Adrenal gland (tissue), 9 donors: ENCODE measurements at regions not wholly inside any gene's neighbourhood (a gene's known extent, or its start where the extent isn't known, plus 50 kb on each side); places are given as distances from the start of the nearest gene placed in this dataset.

Experiments
- DNase-seq, 7 donors: peaks; one replicate each; pipeline ENCODE4 v3.0.0-alpha.2; 2019 to 2020
- H3K27ac ChIP-seq, 5 donors: fragments of 200-600 bp; sonication (generic) in 4 of 5; 1 replicate in 3 of 5; 2 replicates in 2 of 5; pipeline versions ENCODE4 v1.5.1 to v1.8.0; 2016 to 2020; ENCODE audit warnings: mild to moderate bottlenecking in 1 of 5
- H3K27me3 ChIP-seq: fragments of 200-600 bp; 2 replicates; pipeline ENCODE4 v1.8.0; 2021
- H3K36me3 ChIP-seq, 2 donors: fragments of 200-600 bp; replicated peaks in 1 of 2; 1 replicate in 1 of 2; 2 replicates in 1 of 2; pipeline versions ENCODE4 v1.5.1 to v1.8.0; 2018 to 2022
- H3K4me1 ChIP-seq, 2 donors: fragments of 200-600 bp; replicated peaks in 1 of 2; 1 replicate in 1 of 2; 2 replicates in 1 of 2; pipeline versions ENCODE4 v1.5.1 to v1.8.0; 2018 to 2021
- H3K4me3 ChIP-seq, 4 donors: fragments of 200-600 bp; sonication (generic) in 3 of 4; one replicate each; pipeline ENCODE4 v1.5.1; 2016 to 2018
- H3K9me3 ChIP-seq, 3 donors: fragments of 200-600 bp; sonication (generic) in 1 of 3; replicated peaks in 1 of 3; 1 replicate in 2 of 3; 2 replicates in 1 of 3; pipeline versions ENCODE4 v1.5.1 to v1.8.0; 2016 to 2021
- CTCF ChIP-seq, 6 experiments: fragments of 450-650 bp in 4 of 6; fragments of 200-600 bp in 2 of 6; sonication (generic) in 1 of 6; IDR thresholded peaks; 1 replicate in 5 of 6; 2 replicates in 1 of 6; pipeline versions ENCODE4 v1.5.1 to v1.8.0; 2016 to 2021; ENCODE audit warnings: antibody characterized with exemption in 6 of 6, mild to moderate bottlenecking in 2 of 6, moderate library complexity in 1 of 6
- POLR2A ChIP-seq, 2 donors: fragments of 450-650 bp; IDR thresholded peaks; one replicate each; pipeline ENCODE4 v1.6.1; 2017; ENCODE audit warnings: antibody characterized with exemption in 2 of 2, mild to moderate bottlenecking in 2 of 2, moderate library complexity in 1 of 2
- WGBS, 4 donors: extraction: QIAGEN DNeasy Blood & Tissue Kit in 2 of 4; methylation state at CpG; one replicate each; pipeline versions ENCODE4 v1.1.5 to v1.1.7; 2013 to 2017; 5-methylcytosine and 5-hydroxymethylcytosine counted together
- intact Hi-C, 2 donors: fragments of 100-400 bp; cut with DNase I; formaldehyde crosslinking; loops; one replicate each; pipeline versions ENCODE4 v1.14.1 to v1.15.0; 2022 to 2023
- donor health status: healthy with polysubstance abuse.
- donor health status: Bipolar disorder and iron deficiency.
- donor health status: DM: yes; HTN: yes; CAD: no.
- donor health status: DM: no; HTN: no; CAD: no.
- donor health status: DM: no; HTN: no; CAD: no.

GRCh38 chr17:77479372-77480198 is 338.8 kb downstream of the SEC14L1 start:
- H3K9me3 ChIP-seq = no peaks in the 10 kb centered on the region
- DNase-seq = no peak
- H3K4me3 ChIP-seq = no peak overlapping the region
- peaks cover 0 to 23% of the 10 kb centered on the region in 2 donors for H3K36me3 ChIP-seq
- H3K27me3 ChIP-seq = no peaks in the 10 kb centered on the region
- intact Hi-C loops = loop anchor here (5.0 to 10.0 kb wide), 2 partner anchors 45 to 47 kb away; no protein-coding TSS in a partner anchor
- peaks cover 45 to 78% of the 10 kb centered on the region in 2 donors for H3K4me1 ChIP-seq
- WGBS, 4 donors = 80 to 87% (median 83%) methylated on average over 10 to 26 of the region's 26 CpGs
- TF ChIP-seq CTCF (IDR thresholded peaks at IDR 0.05) (no peak), POLR2A (IDR thresholded peaks at IDR 0.05) (no peak)
- peak overlapping the region in 2 of 5 donors; percentile 45 to 83 for H3K27ac ChIP-seq

GRCh38 chr17:77480199-77480508 is 339.4 kb downstream of the SEC14L1 start:
- Histone ChIP-seq H3K4me3 (no peak overlapping the region), H3K9me3 (no peaks in the 10 kb centered on the region), H3K27me3 (no peaks in the 10 kb centered on the region), H3K4me1 (peaks cover 39 to 72% of the 10 kb centered on the region in 2 donors), H3K36me3 (peaks cover 0 to 23% of the 10 kb centered on the region in 2 donors), H3K27ac (peak overlapping the region in 1 of 5 donors; percentile 45)
- WGBS, 4 donors = 58 to 92% (median 82%) methylated on average over 2 to 7 of the region's 7 CpGs
- no peak for TF ChIP-seq CTCF (IDR thresholded peaks at IDR 0.05)
- TF ChIP-seq POLR2A (IDR thresholded peaks at IDR 0.05) = no peak
- intact Hi-C loops = loop anchor here in 1 of 2 donors (10.0 kb wide), 1 partner anchor 45 kb away; no protein-coding TSS in a partner anchor
- DNase-seq = no peak

GRCh38 chr17:77480509-77481215 is 339.9 kb downstream of the SEC14L1 start:
- peak overlapping the region in 2 of 5 donors; percentile 26 to 45 for H3K27ac ChIP-seq
- no peaks in the 10 kb centered on the region for H3K9me3 ChIP-seq
- intact Hi-C loops = loop anchor here in 1 of 2 donors (10.0 kb wide), 1 partner anchor 46 kb away; no protein-coding TSS in a partner anchor
- DNase-seq = no peak
- H3K36me3 ChIP-seq = peaks cover 0 to 23% of the 10 kb centered on the region in 2 donors
- WGBS, 4 donors = 77 to 83% (median 83%) methylated on average over 5 to 25 of the region's 25 CpGs; no CpG with 5 or more reads in 1 of the 4 donors
- peaks cover 34 to 67% of the 10 kb centered on the region in 2 donors for H3K4me1 ChIP-seq
- H3K4me3 ChIP-seq = no peak overlapping the region
- TF ChIP-seq POLR2A (IDR thresholded peaks at IDR 0.05) (no peak), CTCF (IDR thresholded peaks at IDR 0.05) (no peak)
- H3K27me3 ChIP-seq = no peaks in the 10 kb centered on the region
